Hindlimb muscle (tissue), 1 donor: ENCODE measurements at regions not wholly inside any gene's neighbourhood (a gene's known extent, or its start where the extent isn't known, plus 50 kb on each side); places are given as distances from the start of the nearest gene placed in this dataset.

Experiments
- DNase-seq: peaks from one replicate; pipeline ENCODE4 v3.0.0-alpha.2; 2013

GRCh38 chr2:101556033-101556459, 81.1 kb upstream of the RFX8 start:
- no peak for DNase-seq

- DNase-seq, result no peak
Observed at GRCh38 chr2:101551336-101551888, 76.5 kb upstream of the RFX8 start.

- no peak for DNase-seq
Observed at GRCh38 chr2:101550555-101550954, 75.6 kb upstream of the RFX8 start.

GRCh38 chr2:101549371-101549770, 74.5 kb upstream of the RFX8 start:
- no peak for DNase-seq

- DNase-seq, result no peak
Observed at GRCh38 chr2:101546376-101547058, 71.6 kb upstream of the RFX8 start.

- no peak for DNase-seq
Observed at GRCh38 chr2:101545950-101546349, 71.0 kb upstream of the RFX8 start.

GRCh38 chr2:101540518-101540917, 65.6 kb upstream of the RFX8 start:
- no peak for DNase-seq

- no peak for DNase-seq
Observed at GRCh38 chr2:101538076-101538475, 63.2 kb upstream of the RFX8 start.

GRCh38 chr2:101534149-101534611, 59.3 kb upstream of the RFX8 start:
- DNase-seq, result no peak

- DNase-seq, result no peak
Observed at GRCh38 chr2:101533561-101534148, 58.7 kb upstream of the RFX8 start.

- DNase-seq, result no peak
Observed at GRCh38 chr2:101528501-101528900, 53.6 kb upstream of the RFX8 start.

- DNase-seq, result no peak
Observed at GRCh38 chr2:101524806-101525430, 50.0 kb upstream of the RFX8 start.
